Epithelial cell of esophagus (primary cell): ENCODE measurements at regions not wholly inside any gene's neighbourhood (a gene's known extent, or its start where the extent isn't known, plus 50 kb on each side); places are given as distances from the start of the nearest gene placed in this dataset.

ENCODE experiments used
- DNase-seq: peaks from one replicate; pipeline ENCODE4 v3.0.0; 2010; ENCODE audit warnings: low read depth
- H3K4me3 ChIP-seq: 2 replicates; pipeline ENCODE4 v1.5.1; 2011; ENCODE audit warnings: mild to moderate bottlenecking, low read length, control low read depth
- TF ChIP-seq, protein P1 (sequence below): IDR thresholded peaks from 2 replicates; pipeline ENCODE4 v1.5.1; 2011; ENCODE audit warnings: low read depth, mild to moderate bottlenecking, low read length, control low read depth, inconsistent platforms; ENCODE audit not compliant: insufficient read depth; ENCODE audit errors: missing control alignments

DNA sequence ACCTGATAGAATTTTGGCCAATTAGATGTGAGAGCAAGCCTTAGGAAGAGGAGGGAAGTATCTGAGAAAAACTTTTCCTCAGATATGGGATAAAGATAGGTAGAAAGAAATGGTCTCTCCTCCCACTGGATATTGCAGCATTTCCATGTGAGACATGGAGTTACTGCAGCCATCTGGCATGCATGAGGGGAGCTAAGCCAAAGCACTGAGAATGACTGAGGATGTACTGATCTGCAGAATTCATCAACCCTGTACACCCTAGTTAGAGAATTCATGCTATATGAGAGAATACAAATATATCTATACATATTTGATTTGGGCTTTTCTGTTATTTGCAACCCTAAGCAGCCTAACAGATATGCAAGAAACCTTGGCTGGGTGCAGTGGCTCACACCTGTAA lies 52.5 kb upstream of the RPL34 start:
- DNase-seq = no peak
- TF ChIP-seq, protein P1, sequence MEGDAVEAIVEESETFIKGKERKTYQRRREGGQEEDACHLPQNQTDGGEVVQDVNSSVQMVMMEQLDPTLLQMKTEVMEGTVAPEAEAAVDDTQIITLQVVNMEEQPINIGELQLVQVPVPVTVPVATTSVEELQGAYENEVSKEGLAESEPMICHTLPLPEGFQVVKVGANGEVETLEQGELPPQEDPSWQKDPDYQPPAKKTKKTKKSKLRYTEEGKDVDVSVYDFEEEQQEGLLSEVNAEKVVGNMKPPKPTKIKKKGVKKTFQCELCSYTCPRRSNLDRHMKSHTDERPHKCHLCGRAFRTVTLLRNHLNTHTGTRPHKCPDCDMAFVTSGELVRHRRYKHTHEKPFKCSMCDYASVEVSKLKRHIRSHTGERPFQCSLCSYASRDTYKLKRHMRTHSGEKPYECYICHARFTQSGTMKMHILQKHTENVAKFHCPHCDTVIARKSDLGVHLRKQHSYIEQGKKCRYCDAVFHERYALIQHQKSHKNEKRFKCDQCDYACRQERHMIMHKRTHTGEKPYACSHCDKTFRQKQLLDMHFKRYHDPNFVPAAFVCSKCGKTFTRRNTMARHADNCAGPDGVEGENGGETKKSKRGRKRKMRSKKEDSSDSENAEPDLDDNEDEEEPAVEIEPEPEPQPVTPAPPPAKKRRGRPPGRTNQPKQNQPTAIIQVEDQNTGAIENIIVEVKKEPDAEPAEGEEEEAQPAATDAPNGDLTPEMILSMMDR = no peak
- no peak overlapping the region for H3K4me3 ChIP-seq

DNA sequence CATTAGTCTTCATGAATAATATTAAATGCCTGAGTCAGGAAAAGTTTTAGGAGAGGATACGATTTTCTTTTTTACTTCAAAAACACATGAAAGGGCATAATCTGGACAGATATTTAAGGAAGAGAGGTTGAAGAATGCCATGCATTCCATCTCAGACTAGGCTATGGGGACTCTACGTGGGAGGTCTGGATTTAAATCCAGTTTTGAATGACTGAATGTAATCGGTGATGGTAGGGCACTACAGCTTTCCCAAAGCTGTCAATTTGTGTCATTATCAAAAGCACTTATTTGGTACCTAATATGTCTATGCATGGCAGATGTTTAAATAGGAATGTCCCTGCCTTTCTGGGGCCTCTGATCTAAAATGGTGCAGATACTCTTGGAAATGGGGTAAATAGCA lies 59.3 kb upstream of the RPL34 start:
- no peak for DNase-seq
- TF ChIP-seq, protein P1 = no peak
- no peak overlapping the region for H3K4me3 ChIP-seq

DNA sequence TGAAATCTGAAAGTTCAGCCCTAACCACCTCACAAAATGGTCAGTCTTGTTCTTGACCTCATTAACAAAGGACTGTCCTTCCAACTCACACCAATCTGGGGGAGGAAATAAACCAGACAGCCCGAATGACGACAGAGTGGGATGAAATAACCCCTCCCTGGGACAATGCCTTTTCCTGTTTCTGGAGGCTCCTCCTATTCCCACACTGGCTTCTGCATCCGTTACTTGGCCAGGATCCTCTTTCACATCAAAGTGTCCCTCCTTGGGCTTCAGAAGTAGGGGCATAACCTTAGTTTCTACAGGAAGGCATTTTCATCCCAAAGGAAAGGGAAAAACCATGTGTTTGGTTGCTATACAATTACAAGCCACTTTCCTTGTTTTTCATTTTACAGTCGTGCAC lies 59.8 kb upstream of the RPL34 start:
- no peak overlapping the region for H3K4me3 ChIP-seq
- no peak for DNase-seq
- TF ChIP-seq, protein P1 = no peak

DNA sequence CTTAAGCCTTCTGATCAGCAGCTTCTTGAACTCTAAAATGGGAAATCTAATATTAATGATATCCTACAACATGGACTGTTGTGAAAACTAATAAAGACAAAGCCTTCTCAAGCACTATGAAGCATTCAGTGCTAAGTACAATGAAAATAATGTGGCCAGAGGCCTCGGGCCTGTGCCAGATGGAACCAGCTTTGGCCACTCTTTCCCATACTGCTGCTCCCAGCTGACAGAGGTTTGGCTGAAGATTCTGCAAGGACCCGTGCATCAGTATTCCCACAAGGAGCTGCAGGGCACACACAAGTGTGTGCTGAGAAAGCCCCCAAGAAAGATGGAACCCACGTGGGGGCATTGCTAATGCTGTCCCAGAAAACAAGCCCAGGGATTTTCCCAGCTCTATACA lies 60.5 kb upstream of the RPL34 start:
- no peak overlapping the region for H3K4me3 ChIP-seq
- TF ChIP-seq, protein P1 = no peak
- no peak for DNase-seq

DNA sequence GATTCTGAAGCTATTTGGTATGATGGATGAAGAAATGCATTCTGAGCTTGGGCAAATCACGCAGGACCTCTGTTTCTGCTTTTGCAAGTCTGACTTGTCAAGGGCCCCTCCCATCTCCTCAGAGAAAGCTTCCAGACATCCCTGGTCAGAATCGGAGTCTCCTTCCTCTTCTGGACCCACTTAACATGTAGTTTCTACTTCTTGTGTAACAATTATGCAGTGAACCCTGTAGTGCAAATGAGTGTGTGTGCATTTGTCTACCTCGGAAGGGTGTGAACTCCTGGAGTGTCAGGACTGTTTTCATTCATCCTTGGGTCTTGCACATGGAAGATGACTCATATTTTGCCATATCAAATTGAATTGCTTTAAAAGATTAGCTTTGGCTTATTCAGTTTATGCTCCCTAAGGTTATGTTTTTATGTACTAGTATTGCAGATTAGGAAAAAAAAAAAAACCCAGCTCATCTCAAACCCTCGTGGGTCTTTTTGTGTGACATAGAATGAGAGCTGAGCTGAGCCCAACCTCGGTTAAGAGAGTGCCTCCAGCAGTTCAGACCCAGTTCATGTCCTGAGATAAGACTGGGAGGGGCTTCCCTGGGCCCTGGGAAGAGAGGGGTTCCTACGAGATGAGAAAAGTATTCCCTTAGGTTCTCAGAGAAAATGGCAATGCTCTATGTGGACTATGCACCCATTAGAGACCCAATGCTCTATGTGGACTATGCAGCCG lies 61.1 kb upstream of the RPL34 start:
- no peak for DNase-seq
- TF ChIP-seq, protein P1 = no peak
- no peak overlapping the region for H3K4me3 ChIP-seq

DNA sequence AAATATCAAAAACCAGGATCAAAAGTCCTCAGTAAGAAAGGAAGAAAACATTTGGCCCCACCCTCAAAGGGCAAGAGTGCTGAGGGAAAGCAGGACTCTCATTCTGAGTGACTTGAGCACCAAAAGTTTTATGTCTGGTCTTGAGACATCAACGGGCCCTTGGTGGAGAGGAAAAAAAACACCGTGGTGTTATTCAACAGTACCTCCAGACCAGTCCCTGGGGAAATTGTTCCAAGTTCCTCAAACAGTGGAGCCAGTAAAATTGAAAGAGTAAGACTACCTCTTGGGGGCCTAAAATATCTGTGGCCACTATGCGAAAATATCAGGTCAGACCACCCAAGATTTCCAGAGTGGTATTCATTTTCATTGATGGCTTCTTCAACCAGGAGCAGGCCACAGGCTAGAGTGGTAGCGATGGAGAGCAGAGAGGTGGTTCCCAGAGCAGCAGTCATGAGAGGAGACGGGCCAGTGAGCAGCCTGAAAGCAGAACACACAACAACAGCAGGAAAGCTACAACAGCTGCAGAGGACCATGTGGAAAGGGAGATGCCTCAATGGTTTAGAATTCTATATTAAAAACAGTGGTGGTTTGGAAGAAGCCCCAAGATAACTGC lies 63.7 kb upstream of the RPL34 start:
- no peak for DNase-seq
- TF ChIP-seq, protein P1 = no peak
- no peak overlapping the region for H3K4me3 ChIP-seq

DNA sequence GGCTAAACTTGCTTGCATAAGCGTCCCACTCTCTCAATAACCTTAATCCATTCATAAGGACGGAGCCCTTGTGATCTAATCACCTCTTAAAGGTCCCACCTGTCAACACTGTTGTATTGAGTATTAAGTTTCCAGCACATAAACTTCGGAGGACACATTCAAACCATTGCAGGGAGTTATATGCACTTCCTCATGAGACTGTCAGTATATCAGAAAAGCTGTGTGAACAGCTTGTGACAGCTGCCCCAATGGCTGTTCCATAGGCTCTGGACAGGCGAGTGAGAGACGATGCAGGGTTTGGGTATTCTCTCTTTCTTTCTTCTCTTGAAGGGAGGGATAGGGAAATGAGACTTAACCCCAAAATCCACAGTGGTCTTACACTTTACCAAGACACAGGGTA lies 64.2 kb upstream of the RPL34 start:
- H3K4me3 ChIP-seq = no peak overlapping the region
- no peak for DNase-seq
- TF ChIP-seq, protein P1 = no peak
